NCI-H774 (cell line): ENCODE measurements at regions not wholly inside any gene's neighbourhood (a gene's known extent, or its start where the extent isn't known, plus 50 kb on each side); places are given as distances from the start of the nearest gene placed in this dataset.
"Not testable (repeated sequence)": the region's sequence is repeated elsewhere in the genome, so short reads cannot be mapped to it uniquely, and the experiment has no call there.

Experiments used
- DNase-seq: peaks from one replicate; lab custom pipeline; 2025; lab: John Stamatoyannopoulos, UW

DNA sequence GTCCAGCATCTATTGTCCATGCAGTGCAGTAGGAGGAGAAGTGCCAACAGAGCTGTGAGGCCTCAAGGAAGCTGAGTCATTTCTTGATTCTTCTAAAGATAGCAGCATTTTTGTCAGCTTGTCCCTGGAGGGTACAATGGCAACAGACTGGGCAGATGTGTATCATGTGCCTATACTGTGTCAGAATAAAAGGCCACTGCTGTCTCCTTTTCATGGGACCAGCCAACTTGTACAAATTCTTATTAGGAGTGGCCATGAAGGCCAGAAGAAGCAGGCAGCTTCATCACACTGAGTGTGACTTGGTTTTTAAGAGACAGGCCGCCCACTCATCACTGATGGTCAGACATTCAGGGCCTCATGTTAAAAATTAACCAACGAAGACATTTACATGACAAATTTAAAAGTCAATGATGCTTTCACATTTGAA, 185.0 kb upstream of the FAM241A start:
- no peak for DNase-seq

DNA sequence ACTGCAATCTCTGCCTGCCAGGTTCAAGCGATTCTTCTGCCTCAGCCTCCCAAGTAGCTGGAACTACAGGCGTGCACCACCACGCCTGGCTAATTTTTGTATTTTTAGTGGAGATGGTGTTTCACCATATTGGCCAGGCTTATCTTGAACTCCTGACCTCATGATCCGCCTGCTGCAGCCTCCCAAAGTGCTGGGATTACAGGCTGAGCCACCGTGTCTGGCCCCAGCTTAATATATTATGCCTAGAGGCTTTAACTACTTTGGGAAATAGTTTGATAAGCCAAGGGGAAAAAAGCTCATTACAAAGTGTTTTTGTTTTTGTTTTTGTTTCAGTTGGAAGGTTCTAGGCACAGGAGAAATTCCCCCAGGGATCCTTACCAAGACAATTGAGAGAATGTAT, 184.2 kb upstream of the FAM241A start:
- not testable (repeated sequence) for DNase-seq

DNA sequence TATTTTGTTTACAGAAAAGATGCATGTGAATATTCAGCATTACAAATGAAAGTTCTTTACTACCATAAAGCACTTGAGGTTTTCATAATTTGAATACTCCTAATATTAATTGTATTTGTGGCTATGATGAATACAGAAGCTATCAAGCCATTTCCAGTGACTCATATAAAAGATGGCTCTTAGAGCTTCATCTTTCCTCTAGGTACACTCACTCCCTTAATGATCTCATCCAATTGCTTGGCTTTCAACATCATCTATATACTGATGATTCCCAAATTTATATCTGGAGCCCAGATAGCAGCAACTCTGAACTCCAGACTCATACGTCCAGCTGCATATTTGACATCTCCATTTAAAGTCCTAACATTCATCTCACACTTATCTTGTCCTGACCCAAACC, 183.4 kb upstream of the FAM241A start:
- DNase-seq = no peak

DNA sequence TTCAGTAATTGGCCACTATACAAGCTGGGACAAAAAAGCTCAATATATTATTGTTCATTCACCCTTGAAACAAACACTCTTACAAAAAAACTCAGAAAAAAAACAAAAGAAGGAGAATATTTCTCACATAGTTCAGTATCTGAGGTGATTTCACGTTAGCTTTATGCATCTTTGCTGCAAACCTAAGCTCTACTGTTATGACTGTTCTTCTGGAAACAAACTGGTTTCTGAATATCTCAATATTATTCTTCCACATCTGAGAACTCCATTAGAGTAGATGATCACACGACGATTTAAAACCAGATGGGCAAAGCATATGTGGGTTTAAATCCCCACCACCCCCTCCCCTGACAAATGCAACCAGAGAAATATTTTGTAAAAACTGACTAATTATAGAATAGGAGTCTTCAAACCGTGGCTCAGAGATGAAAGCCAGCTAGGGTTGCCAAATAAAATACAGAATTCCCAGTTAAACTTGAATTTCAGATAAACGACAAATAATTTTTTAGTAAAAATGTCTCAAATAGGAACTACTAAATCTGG, 182.0 kb upstream of the FAM241A start:
- no peak for DNase-seq

DNA sequence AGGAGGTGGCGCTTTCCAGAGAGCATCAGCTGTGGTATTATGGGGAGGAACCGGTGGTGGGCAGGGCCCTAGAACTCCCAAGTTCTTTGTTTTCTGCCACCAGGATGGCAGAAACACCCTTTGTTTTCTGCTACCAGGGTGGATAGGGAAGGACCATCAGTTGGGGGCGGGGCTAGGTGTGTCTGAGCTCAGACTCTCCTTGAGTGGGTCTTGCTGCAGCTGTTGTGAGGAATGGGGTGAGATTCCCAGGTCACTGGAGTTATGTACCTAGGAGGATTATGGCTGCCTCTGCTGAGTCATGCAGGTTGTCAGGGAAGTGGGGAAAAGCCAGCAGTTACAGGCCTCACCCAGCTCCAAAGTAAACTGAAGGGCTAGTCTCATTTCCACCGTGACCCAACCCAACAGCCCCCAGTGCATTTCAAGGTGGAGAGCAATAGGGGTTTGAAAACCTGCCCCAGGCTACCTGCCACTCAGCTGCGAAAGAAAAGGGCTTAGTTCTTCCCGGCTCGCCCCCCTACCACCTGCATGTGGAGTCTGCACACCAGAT, 167.8 kb upstream of the FAM241A start:
- DNase-seq = no peak

DNA sequence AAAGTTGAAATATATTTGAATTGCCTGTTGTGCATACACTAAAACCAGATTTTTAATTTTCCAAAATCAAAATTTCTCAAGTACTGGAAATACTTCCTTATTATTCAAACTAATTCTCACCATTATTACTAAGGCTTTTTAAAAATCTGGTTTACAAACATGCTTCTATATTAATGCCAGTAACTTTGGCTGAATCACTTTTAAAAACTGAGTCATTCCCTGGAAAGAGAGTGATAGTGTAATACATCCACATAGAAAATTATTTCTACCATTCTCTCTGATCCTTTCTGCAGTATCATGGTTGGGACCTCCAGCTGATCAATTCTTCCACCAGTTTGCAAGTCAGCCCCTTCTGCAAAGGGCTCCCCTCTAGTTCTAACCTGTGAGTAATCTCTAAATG, 165.3 kb upstream of the FAM241A start:
- no peak for DNase-seq

DNA sequence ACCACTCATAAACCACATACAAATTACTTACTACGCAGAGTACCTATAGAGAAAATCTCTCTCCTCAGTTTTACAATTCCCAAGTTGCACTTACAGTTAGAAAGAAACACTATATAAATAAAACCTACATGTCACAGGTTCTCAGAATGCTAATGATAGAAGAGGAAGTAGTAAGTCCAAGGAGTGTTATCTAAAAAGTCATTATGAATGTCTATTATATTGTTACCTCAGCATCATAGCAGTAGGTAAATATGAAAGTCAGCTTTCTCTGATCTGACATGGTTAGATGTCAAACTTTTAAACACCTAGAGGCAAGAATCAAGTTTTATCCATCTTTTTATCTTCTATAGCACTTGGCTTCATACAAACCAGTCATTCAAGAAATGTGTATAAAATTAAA, 163.2 kb upstream of the FAM241A start:
- no peak for DNase-seq

DNA sequence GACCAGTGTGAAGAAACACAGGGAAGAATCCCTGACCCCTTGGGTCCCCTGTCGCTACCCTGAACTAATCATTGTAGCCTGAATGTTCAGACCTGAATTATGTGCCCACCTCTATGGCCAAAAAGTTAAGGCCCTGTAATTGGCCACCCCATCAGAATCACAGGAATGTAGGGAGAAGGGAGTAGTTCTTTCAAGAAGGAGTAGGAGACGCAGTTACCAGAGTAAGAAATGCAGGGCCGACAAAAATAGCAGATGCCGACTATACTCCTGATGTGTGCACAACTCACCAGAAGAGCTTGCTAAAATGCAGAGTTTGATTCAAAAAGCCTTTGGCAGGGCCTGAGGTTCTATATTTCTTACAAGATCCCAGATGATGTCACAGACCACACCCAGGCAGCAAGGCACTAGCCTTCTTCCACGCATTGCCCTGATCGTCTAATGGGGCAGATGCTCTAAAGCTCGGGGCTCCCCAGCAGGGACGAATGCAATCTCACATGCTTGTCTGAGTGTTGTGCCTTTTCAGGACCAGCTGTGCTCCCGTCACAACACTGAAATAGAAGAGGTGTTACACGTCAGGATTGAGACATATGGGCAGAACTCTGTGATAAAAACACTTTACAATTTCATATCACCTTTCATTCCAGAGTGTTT, 161.0 kb upstream of the FAM241A start:
- no peak for DNase-seq

DNA sequence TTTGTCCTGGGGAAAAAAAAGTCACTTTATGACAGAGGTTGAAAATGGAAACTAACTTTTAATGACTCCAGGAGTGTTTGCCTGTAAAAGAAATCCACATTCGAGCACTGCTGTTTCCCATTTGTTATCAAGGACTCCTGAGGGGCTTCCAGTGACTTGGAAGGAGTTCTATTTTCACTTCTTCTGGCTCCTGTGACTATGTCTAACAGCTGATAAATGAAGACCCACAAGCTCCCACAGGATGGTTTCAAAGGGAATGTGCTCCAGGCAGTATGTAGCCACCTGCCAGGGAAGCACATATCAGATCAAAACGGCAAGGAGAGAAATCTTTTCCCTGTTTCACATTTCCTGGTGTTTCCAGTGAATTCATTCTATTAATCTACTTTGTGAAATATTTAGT, 159.8 kb upstream of the FAM241A start:
- DNase-seq = no peak

DNA sequence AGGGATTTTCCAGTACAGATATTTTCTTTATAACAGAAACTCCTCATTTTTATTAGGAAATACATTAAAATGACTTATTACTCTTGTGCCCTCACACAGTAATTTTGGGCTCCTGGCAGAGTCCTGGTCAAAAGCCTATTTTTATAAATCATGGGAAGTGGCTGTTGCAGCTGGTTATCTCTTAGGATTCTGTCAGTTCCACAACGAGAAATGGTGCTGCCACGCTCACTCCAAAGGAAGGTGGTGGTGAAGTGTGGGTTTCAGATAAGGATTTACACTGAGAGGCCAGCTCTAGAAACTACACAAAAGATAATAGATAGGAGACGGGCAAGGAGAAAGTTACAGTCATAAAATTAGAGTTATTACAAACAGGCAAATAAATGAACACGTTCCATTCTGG, 159.2 kb upstream of the FAM241A start:
- DNase-seq = no peak

DNA sequence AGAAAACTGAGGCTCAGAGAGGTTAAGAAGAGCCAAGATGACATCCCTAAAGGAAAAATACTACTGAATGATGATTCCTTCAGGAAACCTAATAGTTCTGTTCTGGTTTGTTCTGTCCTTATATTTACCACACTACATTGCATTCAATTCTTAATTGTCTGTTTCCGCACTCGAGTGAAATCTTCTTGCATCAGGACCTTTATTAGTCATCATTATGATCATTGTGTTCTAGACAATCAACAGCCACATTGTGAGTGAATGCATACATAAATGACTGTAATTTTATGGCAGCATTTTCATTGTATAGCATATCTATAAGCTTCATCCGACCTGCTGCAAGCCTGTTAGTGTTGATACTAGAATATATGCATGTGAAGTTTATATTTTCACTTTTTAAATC, 156.7 kb upstream of the FAM241A start:
- no peak for DNase-seq

DNA sequence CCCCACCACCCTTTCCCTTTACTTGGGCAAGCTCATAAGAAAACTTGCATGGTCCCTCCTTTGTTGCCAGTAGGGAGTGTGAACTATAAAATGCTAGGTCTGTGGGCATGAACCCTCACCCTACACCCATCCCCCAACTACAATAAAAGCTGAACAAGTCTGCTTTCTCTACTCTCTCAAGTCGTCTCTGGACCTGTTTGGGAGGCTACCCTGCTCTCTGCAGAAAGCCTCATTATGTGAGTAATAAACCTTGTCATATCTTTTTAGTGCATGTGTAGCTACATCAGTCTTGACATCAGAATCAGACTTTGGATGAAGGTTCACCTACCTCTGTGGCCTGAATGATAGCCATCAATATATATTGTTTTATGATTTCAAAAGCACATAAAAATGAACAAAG, 155.4 kb upstream of the FAM241A start:
- no peak for DNase-seq

DNA sequence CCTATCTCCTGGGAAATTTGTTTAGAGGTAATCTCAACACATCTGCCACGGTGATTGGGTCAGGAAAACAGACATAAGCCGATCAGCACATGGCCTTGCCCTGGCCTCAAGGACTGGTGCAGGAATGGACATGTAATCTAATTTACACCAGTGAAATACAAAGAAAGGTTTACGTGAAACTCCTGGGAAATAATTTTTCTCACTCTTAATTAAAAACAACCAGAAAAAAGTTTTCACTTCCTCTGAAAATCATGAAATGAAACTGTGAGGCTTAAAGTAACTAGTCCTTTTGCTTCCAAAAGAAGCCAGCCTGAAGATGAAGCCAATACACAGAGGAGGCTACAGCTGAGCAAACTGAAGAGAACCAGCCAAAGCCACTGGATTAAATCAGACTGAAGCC, 154.1 kb upstream of the FAM241A start:
- DNase-seq = no peak

DNA sequence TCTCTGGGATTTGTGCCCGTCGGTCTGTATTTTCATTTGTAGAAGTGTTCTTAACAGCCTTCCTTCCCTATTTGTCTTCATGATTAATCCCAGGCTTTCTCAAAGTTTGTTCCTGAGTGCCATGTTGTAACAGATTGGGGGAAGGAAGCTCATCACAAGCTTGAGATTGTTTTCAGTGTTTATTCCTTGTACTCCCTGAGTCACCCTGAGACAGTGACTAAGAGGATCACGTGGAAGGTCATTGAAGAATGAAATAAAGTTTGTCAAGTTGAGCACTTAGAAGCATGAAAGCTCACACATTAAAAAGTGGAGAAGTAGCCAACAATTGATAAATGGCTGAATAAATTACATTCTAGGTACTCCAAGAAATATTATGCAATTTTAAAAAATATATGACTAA, 153.5 kb upstream of the FAM241A start:
- no peak for DNase-seq

DNA sequence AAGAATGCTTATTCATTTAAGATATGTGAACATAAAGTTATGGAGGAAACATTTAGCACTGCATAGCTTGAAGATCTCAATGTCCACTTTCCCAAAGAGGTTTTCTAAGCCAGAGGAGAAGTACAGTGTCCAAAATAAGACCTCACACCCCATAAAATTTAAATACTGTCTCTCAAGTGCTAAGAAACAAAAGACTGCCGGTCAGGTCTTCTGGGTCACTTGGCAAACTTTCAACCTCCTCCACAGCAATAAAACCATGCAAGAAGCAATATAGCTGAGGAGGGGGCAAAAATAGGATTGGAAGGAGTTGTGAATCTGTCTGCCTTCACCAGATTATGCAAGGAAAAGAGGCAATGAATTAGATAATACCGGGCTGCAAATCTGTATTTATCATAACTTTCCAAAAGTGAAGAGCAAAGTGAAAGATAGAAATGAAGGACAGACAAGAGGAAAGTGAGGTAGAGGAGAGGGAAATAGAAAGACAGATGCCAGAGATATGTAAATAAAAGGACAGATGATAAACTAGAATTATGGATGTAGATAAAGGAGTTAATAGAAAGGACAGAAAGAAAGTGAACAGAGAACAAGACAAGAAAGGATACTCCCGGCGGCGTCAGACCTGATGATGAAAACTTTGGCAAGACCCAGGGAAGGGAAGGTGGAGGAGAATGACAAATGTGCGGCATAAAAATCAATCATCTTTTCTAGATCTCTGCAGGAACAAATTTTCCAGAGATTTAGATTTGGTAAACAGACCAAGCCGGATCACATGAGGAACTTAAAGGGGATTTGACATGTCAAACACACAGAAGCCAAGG, 152.7 kb upstream of the FAM241A start:
- no peak for DNase-seq

DNA sequence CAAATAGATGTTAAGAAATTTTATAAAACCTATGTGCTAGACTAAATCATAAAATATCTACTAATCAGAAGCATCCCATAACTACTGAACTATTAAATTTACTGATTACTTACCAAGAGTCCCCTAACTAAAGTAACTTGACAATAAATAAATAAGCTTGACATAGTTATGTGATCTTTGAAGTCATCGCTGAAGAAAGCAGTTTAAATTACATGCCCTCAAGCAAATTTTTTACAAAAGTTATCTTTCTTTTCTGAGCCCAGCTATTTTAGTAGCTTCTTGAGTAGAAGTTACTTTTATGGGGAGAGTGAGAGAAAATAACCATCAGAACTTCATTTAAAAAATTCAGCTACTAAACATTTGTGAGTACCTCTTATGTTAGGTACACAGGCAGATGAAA, 150.9 kb upstream of the FAM241A start:
- no peak for DNase-seq

DNA sequence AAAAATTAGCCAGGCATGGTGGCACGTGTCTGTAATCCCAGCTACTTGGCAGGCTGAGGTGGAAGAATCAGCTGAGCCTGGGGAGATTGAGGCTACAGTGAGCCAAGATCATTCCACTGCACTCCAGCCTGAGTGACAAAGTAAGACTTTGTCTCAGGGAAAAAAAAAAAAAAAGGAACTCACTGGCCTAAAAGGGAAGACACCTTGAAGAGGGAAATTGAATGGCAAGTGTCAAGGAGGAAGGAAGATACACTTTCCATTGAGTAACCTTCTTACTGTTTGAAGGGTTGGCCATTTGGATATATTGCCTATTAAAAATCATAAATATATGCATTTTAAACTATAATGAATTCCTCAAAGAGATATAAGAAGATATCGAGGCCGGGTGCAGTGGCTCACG, 147.5 kb upstream of the FAM241A start:
- no peak for DNase-seq

DNA sequence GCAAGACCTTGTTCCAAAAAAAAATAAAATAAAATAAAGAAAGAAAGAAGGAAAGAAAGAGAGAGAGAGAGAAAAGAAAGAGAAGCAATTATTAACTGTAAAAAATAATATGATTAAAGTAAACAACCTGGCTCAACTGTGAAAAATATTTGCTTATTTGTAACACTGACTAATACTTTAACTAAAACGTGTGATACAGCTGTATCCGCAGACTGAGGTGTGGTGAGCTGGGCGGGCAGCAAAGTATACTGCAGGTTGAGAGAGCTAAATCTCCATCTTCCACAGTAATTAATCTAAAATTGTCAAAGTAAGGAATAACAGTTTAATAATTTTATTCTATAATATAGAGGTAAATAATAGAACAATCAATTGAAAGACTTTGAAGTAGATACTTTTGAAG, 145.5 kb upstream of the FAM241A start:
- DNase-seq = no peak

DNA sequence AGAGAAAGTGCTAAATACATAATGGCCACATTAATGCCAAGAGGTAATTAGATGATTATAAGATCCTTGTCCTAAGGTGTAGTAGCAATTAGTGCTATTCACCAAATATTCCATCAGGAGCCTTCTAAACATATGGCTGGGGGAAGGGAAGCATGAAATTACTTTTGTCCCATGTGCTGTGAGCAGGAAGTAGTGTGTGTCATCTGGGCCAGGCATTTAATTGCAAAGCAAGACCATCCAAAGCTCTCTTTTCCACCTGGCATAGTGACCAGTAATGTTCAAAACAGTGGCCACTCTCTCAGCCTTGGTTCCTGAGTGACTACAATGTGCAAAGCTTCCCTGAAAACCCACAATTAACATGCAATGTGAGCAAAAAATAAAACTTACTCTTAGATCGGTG, 144.2 kb upstream of the FAM241A start:
- DNase-seq = no peak

DNA sequence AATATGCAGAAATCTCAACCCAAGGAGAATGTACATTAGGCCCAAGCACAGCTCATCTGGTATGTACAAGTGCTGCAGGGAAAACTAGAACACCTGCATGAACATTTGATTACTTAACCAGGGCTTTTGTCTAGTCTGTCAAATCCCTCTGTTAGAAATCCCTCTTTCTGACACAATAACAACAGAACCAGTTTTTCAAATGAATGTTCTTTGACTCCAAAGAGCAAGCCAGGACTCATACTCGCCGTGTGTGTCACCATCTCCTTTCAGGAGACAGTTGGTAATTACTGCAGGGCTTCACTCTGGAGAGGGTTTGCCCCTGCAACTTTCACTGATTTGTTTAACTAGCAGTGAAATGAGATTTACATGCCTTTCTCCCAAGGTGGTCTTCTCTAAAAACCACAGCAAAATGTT, 143.0 kb upstream of the FAM241A start:
- DNase-seq = peak; percentile 2

DNA sequence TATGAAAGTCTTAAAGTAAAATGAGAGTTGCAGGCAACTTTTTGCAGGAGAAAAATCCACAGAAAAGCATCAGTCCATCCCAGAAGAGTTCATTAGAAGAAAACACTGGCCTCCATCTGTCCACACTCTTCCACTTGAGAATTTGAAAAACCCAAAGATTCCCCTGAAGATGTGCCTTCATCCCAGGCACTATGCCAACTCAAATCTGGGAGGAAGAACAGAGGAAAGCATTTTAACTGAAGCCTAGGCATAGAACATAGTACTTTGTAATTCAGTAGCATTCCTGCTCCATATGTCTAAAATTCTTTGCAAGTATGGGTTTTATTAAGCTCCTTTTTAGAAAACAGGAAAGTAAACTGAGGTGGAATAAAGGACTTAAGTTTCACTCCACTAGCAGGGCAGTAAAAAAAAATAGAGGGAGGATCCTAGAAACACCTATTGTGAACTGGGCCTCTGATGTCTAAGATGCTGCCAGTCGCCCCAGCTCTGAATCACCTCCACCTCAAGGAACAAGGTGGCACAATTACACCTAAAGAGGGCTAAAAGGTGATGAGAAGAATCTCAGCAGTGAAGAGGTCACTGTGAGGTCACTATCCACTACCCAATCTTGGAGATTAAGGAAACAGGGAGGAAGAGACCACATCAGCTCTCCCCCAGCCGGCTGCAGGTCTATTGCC, 141.9 kb upstream of the FAM241A start:
- no peak for DNase-seq

DNA sequence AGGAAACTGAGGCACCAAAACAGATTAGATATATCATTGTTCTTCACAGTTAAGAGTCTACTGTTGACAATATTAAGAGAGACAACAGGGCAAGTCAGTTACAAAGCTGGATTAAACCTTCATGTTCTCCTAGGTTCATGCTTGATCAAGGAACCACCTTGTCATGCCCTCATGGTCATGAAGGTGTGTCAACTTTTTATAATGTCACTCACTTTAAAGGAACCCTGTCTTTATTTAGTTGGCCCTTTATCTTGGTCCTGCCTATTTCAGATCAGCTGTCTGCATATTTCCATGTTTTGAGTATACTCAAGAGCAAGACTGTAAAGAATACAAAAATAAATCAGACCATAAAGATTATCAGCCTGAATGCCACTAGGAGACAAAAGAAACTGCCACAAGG, 140.2 kb upstream of the FAM241A start:
- DNase-seq = no peak

DNA sequence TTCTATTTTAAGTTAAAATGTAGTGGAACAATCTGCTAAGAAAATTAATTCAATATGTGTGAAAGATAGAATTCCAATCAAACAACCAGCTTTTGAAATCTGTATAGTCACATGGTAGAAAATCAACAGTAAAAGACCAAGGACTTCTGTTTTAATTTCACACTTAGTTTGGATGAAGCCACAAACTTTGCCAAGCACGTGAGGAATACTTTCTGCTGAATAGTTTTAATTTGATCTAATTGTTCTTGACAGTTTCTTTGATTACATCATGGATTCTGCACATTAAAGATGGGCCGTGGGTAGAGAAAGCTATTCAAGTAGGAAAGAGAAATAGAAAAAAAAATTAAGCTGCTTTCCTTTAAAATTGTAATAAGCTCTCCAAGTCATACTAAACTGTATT, 137.9 kb upstream of the FAM241A start:
- DNase-seq = no peak
